B cell (primary cell): ENCODE measurements at regions not wholly inside any gene's neighbourhood (a gene's known extent, or its start where the extent isn't known, plus 50 kb on each side); places are given as distances from the start of the nearest gene placed in this dataset.

Experiments used
- EZH2 ChIP-seq: IDR thresholded peaks from 2 replicates; pipeline ENCODE4 v1.6.1; 2012; ENCODE audit warnings: borderline replicate concordance, low read depth, mild to moderate bottlenecking, moderate library complexity, low read length; ENCODE audit not compliant: insufficient read depth, poor library complexity, severe bottlenecking
- TF ChIP-seq, protein P1 (sequence below): fragments of 200-600 bp; IDR thresholded peaks from one replicate; pipeline ENCODE4 v1.8.0; 2022; ENCODE audit warnings: antibody characterized with exemption, mild to moderate bottlenecking

DNA sequence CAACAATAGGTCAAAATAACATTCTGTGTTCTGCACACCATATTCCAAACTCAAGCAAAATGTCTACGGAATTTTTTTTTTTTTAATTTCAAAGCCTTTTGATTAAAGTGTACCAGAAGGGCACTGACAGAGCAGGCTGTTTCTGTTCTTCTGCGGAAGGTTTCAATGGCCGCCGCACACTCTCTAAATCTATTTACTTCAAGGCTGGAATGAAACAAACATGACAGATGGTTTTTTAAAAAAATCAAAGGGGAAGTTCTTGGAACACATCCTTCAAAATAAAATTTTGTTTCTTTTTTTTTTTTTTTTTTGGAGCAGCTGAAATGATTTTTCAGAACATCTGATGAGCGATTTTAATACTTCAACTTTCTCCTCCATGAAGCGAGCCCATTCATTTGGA lies 259.1 kb downstream of the TXNL1 start:
- TF ChIP-seq, protein P1, sequence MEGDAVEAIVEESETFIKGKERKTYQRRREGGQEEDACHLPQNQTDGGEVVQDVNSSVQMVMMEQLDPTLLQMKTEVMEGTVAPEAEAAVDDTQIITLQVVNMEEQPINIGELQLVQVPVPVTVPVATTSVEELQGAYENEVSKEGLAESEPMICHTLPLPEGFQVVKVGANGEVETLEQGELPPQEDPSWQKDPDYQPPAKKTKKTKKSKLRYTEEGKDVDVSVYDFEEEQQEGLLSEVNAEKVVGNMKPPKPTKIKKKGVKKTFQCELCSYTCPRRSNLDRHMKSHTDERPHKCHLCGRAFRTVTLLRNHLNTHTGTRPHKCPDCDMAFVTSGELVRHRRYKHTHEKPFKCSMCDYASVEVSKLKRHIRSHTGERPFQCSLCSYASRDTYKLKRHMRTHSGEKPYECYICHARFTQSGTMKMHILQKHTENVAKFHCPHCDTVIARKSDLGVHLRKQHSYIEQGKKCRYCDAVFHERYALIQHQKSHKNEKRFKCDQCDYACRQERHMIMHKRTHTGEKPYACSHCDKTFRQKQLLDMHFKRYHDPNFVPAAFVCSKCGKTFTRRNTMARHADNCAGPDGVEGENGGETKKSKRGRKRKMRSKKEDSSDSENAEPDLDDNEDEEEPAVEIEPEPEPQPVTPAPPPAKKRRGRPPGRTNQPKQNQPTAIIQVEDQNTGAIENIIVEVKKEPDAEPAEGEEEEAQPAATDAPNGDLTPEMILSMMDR: no peak
- TF ChIP-seq EZH2: no peak
